AG10803 (cell line): ENCODE measurements at regions not wholly inside any gene's neighbourhood (a gene's known extent, or its start where the extent isn't known, plus 50 kb on each side); places are given as distances from the start of the nearest gene placed in this dataset.

Experiments
- DNase-seq: peaks from one replicate; pipeline ENCODE4 v3.0.0; 2010; ENCODE audit warnings: low read depth
- H3K4me3 ChIP-seq: 2 replicates; pipeline ENCODE4 v1.5.1; 2011; ENCODE audit warnings: mild to moderate bottlenecking, low read length, control low read depth
- TF ChIP-seq, protein P1 (sequence below): conservative IDR thresholded peaks from 2 replicates; pipeline ENCODE4 v1.5.1; 2011; ENCODE audit warnings: mild to moderate bottlenecking, low read length, control low read depth, inconsistent platforms

DNA sequence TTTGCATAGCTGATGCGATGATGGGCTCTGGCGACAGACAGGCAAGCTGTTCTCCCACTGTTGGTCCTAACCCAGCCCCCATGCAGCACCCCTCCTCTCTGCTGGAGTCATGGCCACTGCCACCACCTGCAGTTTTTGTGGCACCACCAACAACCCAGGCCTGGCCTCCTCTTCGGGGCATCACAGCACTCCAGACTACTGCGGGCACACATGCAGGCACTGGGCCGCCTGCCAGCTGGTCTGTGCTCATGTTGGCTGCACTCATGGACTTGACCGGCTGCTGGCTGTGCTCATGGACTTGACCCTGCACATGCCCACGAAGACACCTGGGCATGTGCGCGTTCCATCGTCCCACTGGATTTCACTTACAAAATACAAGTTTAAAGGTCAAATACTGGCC lies 130.9 kb upstream of the TMEM108 start:
- no peak for DNase-seq
- H3K4me3 ChIP-seq, result no peak overlapping the region
- TF ChIP-seq, protein P1, sequence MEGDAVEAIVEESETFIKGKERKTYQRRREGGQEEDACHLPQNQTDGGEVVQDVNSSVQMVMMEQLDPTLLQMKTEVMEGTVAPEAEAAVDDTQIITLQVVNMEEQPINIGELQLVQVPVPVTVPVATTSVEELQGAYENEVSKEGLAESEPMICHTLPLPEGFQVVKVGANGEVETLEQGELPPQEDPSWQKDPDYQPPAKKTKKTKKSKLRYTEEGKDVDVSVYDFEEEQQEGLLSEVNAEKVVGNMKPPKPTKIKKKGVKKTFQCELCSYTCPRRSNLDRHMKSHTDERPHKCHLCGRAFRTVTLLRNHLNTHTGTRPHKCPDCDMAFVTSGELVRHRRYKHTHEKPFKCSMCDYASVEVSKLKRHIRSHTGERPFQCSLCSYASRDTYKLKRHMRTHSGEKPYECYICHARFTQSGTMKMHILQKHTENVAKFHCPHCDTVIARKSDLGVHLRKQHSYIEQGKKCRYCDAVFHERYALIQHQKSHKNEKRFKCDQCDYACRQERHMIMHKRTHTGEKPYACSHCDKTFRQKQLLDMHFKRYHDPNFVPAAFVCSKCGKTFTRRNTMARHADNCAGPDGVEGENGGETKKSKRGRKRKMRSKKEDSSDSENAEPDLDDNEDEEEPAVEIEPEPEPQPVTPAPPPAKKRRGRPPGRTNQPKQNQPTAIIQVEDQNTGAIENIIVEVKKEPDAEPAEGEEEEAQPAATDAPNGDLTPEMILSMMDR, result no peak

GRCh38 chr3:132900481-132900880 lies 137.7 kb upstream of the TMEM108 start:
- DNase-seq, result no peak
- TF ChIP-seq, protein P1, result no peak
- H3K4me3 ChIP-seq, result no peak overlapping the region

- DNase-seq, result no peak
- TF ChIP-seq, protein P1, result no peak
- no peak overlapping the region for H3K4me3 ChIP-seq
Observed at GRCh38 chr3:132898141-132898540, 140.1 kb upstream of the TMEM108 start.

- DNase-seq, result no peak
- TF ChIP-seq, protein P1, result no peak
Observed at GRCh38 chr3:132892956-132893355, 145.2 kb upstream of the TMEM108 start.

DNA sequence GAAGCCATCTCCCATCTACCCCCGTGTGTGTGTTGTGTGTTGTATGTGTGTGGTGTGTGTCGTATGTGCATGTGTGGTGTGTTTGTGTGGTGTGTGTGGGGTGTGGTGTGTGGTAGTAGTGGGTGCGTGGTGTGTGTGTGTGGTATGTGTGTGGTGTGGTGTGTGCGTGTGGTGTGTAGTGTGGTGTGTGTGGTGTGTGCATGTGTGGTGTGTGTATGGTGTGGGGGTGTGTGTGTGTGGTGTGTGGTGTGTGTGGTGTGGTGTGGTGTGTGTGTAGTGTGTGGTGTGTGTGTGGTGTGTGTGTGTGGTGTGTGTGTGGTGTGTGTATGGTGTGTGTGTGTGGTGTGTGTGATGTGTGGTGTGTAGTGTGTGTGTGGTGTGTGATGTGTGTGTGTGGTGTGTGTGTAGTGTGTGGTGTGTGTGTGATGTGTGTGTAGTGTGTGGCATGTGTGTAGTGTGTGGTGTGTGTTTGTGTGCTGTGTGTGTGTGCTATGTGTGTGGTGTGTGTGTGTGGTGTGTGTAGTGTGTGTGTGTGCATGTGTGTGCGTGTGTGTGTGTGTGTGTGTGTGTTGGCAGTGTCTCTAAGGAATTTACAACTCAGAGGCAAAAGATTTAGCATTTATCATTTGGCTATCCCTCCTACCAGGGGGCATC lies 156.3 kb upstream of the TMEM108 start:
- TF ChIP-seq, protein P1, result no peak
- no peak overlapping the region for H3K4me3 ChIP-seq
- no peak for DNase-seq

More at GRCh38 chr3:132892956-132893355, 145.2 kb upstream of the TMEM108 start:
- no peak overlapping the region for H3K4me3 ChIP-seq

- TF ChIP-seq, protein P1, result no peak
- no peak overlapping the region for H3K4me3 ChIP-seq
- DNase-seq, result no peak
Observed at GRCh38 chr3:132880986-132881385, 157.2 kb upstream of the TMEM108 start.

GRCh38 chr3:132879656-132880055 lies 157.4 kb upstream of the NPHP3 start:
- DNase-seq, result no peak
- TF ChIP-seq, protein P1, result no peak
- no peak overlapping the region for H3K4me3 ChIP-seq
